Endothelial cell of umbilical vein (primary cell): ENCODE measurements at regions not wholly inside any gene's neighbourhood (a gene's known extent, or its start where the extent isn't known, plus 50 kb on each side); places are given as distances from the start of the nearest gene placed in this dataset.

Experiments used
- BruUV-seq: library from RNA; stranded (reverse); fragments of 400-500 nt; replicated peaks from 2 replicates; lab custom pipeline; 2021; lab: Mats Ljungman, UMichigan
- CTCF ChIA-PET: fragments of 300-600, 350-600 bp; sonication (Branson Sonifier 250); formaldehyde crosslinking; loops from one replicate; lab custom pipeline; 2021; ENCODE audit warnings: antibody characterized with exemption, inconsistent platforms; lab: Charles Lee
- POLR2A ChIA-PET: fragments of 300-600, 350-600 bp; sonication (Branson Sonifier 250); formaldehyde crosslinking; loops from one replicate; lab custom pipeline; 2021; ENCODE audit warnings: antibody characterized with exemption, inconsistent platforms; lab: Charles Lee
- DNase-seq: peaks from one replicate; pipeline ENCODE4 v3.0.0-alpha.2; 2011; ENCODE audit warnings: low read depth, low spot score
- FAIRE-seq: peaks from 2 replicates; lab custom pipeline; 2011; peaks lifted over from hg19 to GRCh38; lab: Jason Lieb, UNC
- H2AFZ ChIP-seq: 2 replicates; pipeline ENCODE4 v1.6.0; 2012; ENCODE audit warnings: low read depth, low read length, control low read depth, inconsistent platforms
- H3K27ac ChIP-seq: 2 replicates; pipeline ENCODE4 v1.5.1; 2011; ENCODE audit warnings: low read depth, mild to moderate bottlenecking, control low read depth, low read length, moderate library complexity; ENCODE audit not compliant: insufficient read depth
- H3K27me3 ChIP-seq, 2 experiments: 2 replicates each; pipeline versions ENCODE4 v1.6.0 to v1.6.1; 2011; ENCODE audit warnings: low read length in 2 of 2, mixed read lengths in 1 of 2; ENCODE audit not compliant: control insufficient read depth in 2 of 2, insufficient read depth in 2 of 2
- H3K36me3 ChIP-seq, 2 experiments: 2 replicates in 1 of 2; 3 replicates in 1 of 2; pipeline ENCODE4 v1.5.1; 2011; ENCODE audit warnings: low read length in 2 of 2, mild to moderate bottlenecking in 1 of 2, moderate library complexity in 1 of 2; ENCODE audit not compliant: control insufficient read depth in 2 of 2, insufficient read depth in 2 of 2; ENCODE audit errors: extremely low read depth in 1 of 2
- H3K4me1 ChIP-seq: 3 replicates; pipeline ENCODE4 v1.5.1; 2011; ENCODE audit warnings: mild to moderate bottlenecking, low read length; ENCODE audit not compliant: control insufficient read depth, insufficient read depth; ENCODE audit errors: extremely low read depth
- H3K4me2 ChIP-seq: 2 replicates; pipeline ENCODE4 v1.6.1; 2011; ENCODE audit warnings: low read length, control low read depth, mixed read lengths; ENCODE audit not compliant: insufficient read depth
- H3K4me3 ChIP-seq, 3 experiments: fragments of 200-600 bp in 1 of 3; sonication (generic), shearing (Covaris generic) in 1 of 3; replicated peaks in 1 of 3; 2 replicates each; pipeline ENCODE4 v1.5.1; 2011 to 2016; ENCODE audit warnings: control low read depth in 3 of 3, low read length in 3 of 3, mild to moderate bottlenecking in 2 of 3, inconsistent platforms in 1 of 3, low read depth in 1 of 3, moderate library complexity in 1 of 3; ENCODE audit not compliant: insufficient read depth in 1 of 3
- H3K79me2 ChIP-seq: 2 replicates; pipeline ENCODE4 v1.6.0; 2012; ENCODE audit warnings: low read length, inconsistent platforms; ENCODE audit not compliant: control insufficient read depth, insufficient read depth
- H3K9ac ChIP-seq: replicated peaks from 2 replicates; pipeline ENCODE3; 2011; ENCODE audit warnings: low read length, control low read depth; ENCODE audit not compliant: insufficient read depth; ENCODE audit errors: extremely low read depth
- H3K9me1 ChIP-seq: replicated peaks from 3 replicates; pipeline ENCODE4 v1.6.0; 2011; ENCODE audit warnings: mild to moderate bottlenecking, low read length; ENCODE audit not compliant: control insufficient read depth, insufficient read depth; ENCODE audit errors: extremely low read depth
- H3K9me3 ChIP-seq: replicated peaks from 2 replicates; pipeline ENCODE4 v1.5.1; 2012; ENCODE audit warnings: low read length, inconsistent platforms; ENCODE audit not compliant: control insufficient read depth, insufficient read depth
- H4K20me1 ChIP-seq: replicated peaks from 2 replicates; pipeline ENCODE3; 2011; ENCODE audit warnings: mild to moderate bottlenecking, low read length; ENCODE audit not compliant: control insufficient read depth, insufficient read depth; ENCODE audit errors: extremely low read depth
- CTCF ChIP-seq, 2 donors: IDR thresholded peaks; 1 replicate in 1 of 2; 2 replicates in 1 of 2; pipeline ENCODE4 v1.5.1; 2011; ENCODE audit warnings: low read length in 2 of 2, mild to moderate bottlenecking in 2 of 2, moderate library complexity in 2 of 2, control low read depth in 1 of 2, inconsistent platforms in 1 of 2, low read depth in 1 of 2; ENCODE audit not compliant: insufficient read depth in 1 of 2; ENCODE audit errors: extremely low read depth in 1 of 2
- EZH2 ChIP-seq: IDR thresholded peaks from 2 replicates; pipeline ENCODE4 v1.6.1; 2012; ENCODE audit warnings: borderline replicate concordance, low read depth, mild to moderate bottlenecking, moderate library complexity, low read length, inconsistent platforms; ENCODE audit not compliant: severe bottlenecking
- FOS ChIP-seq: IDR thresholded peaks from 2 replicates; pipeline ENCODE4 v1.6.1; 2011; ENCODE audit warnings: mild to moderate bottlenecking, low read length, moderate library complexity, borderline replicate concordance; ENCODE audit not compliant: insufficient read depth
- GATA2 ChIP-seq: IDR thresholded peaks from 2 replicates; pipeline ENCODE4 v1.7.0; 2011; ENCODE audit warnings: low read depth, mild to moderate bottlenecking, moderate library complexity, mixed read lengths, low read length; ENCODE audit not compliant: insufficient read length, insufficient read depth
- JUN ChIP-seq: IDR thresholded peaks from 2 replicates; pipeline ENCODE4 v1.6.1; 2011; ENCODE audit warnings: borderline replicate concordance, low read depth; ENCODE audit not compliant: insufficient read length, insufficient read depth
- MAX ChIP-seq: IDR thresholded peaks from 2 replicates; pipeline ENCODE4 v1.6.1; 2011; ENCODE audit not compliant: insufficient read depth, insufficient read length
- MYC ChIP-seq: IDR thresholded peaks from one replicate; pipeline ENCODE4 v1.6.1; 2011; ENCODE audit warnings: mild to moderate bottlenecking, low read depth, low read length
- POLR2AphosphoS5 ChIP-seq: IDR thresholded peaks from 2 replicates; pipeline ENCODE4 v1.6.1; 2012; ENCODE audit warnings: low read depth, mild to moderate bottlenecking, control low read depth, low read length, moderate library complexity; ENCODE audit not compliant: insufficient read depth
- dilution Hi-C: fragments of 300-500 bp; cut with MboI; formaldehyde crosslinking; loops from one replicate; pipeline ENCODE4 v1.15.0; 2019; ENCODE audit warnings: low sequenced_read_pairs; ENCODE audit not compliant: extremely low pct_ligation_motif_present
- intact Hi-C: fragments of 100-400 bp; cut with micrococcal nuclease; formaldehyde crosslinking; loops from one replicate; pipeline ENCODE4 v1.10.0; 2022

- Histone ChIP-seq H3K27ac (no peak overlapping the region), H3K79me2 (no peaks in the 10 kb centered on the region), H3K4me3 (no peak overlapping the region), H3K9me1 (no peaks in the 10 kb centered on the region), H3K9me3 (no peaks in the 10 kb centered on the region), H3K36me3 (no peaks in the 10 kb centered on the region), H2AFZ (no peak overlapping the region), H3K4me2 (no peak overlapping the region), H3K4me1 (no peaks in the 10 kb centered on the region), H4K20me1 (no peaks in the 10 kb centered on the region), H3K27me3 (peaks cover 5 to 11% of the 10 kb centered on the region in 2 experiments), H3K9ac (no peak overlapping the region)
- FAIRE-seq (no peak), DNase-seq (no peak)
- TF ChIP-seq MAX = no peak
- no peak for TF ChIP-seq MYC
- no peak for TF ChIP-seq FOS
- no peak for TF ChIP-seq POLR2AphosphoS5
- TF ChIP-seq JUN = no peak
- TF ChIP-seq EZH2 = no peak
- intact Hi-C loops (no loop called here), dilution Hi-C loops (no loop called here)
- ChIA-PET CTCF (no interaction called here), POLR2A (no interaction called here)
- BruUV-seq = no TSS peak
Measured at GRCh38 chr1:94629259-94630181, 88.0 kb upstream of the F3 start.

DNA sequence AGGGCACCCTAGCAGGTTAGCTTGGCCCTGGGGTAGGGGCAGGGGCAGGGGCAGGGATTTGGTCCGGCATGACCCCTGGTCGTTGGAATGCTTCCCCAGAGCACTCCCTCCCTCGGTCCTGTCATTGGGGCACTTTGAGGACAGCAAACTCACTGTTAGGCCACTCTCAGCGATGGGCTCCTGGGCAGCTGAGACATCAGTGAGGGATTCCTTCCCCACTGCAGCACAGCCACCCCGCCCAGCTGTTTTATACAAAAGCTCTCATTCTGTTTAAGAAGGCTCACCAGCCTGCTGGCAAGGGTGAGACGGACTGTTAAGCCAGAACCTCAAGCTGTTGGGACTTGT, 86.9 kb upstream of the F3 start:
- Histone ChIP-seq H3K4me3 (no peak overlapping the region), H3K9me3 (no peaks in the 10 kb centered on the region), H4K20me1 (no peaks in the 10 kb centered on the region), H3K9me1 (no peaks in the 10 kb centered on the region), H3K79me2 (no peaks in the 10 kb centered on the region), H3K4me2 (no peak overlapping the region), H3K36me3 (no peaks in the 10 kb centered on the region), H3K27me3 (peaks cover 5 to 11% of the 10 kb centered on the region in 2 experiments), H3K27ac (no peak overlapping the region), H2AFZ (no peak overlapping the region), H3K9ac (no peak overlapping the region), H3K4me1 (no peaks in the 10 kb centered on the region)
- ChIA-PET CTCF (interaction anchor here (0.8 kb wide), 1 partner anchor 13 kb away, joined by 3 read pairs; no protein-coding TSS in a partner anchor), POLR2A (no interaction called here)
- dilution Hi-C loops (no loop called here), intact Hi-C loops (no loop called here)
- DNase-seq (no peak), FAIRE-seq (no peak)
- BruUV-seq = no TSS peak
- no peak for TF ChIP-seq CTCF (IDR thresholded peaks at IDR 0.05; ENCODE audit: extremely low read depth in 1 of 2, insufficient read depth in 1 of 2, low read depth in 1 of 2, low read length in 2 of 2)
- no peak for TF ChIP-seq GATA2
- no peak for TF ChIP-seq EZH2
